ENCODE measurements at regions not wholly inside any gene's neighbourhood (a gene's known extent, or its start where the extent isn't known, plus 50 kb on each side); places are given as distances from the start of the nearest gene placed in this dataset.

DNA sequence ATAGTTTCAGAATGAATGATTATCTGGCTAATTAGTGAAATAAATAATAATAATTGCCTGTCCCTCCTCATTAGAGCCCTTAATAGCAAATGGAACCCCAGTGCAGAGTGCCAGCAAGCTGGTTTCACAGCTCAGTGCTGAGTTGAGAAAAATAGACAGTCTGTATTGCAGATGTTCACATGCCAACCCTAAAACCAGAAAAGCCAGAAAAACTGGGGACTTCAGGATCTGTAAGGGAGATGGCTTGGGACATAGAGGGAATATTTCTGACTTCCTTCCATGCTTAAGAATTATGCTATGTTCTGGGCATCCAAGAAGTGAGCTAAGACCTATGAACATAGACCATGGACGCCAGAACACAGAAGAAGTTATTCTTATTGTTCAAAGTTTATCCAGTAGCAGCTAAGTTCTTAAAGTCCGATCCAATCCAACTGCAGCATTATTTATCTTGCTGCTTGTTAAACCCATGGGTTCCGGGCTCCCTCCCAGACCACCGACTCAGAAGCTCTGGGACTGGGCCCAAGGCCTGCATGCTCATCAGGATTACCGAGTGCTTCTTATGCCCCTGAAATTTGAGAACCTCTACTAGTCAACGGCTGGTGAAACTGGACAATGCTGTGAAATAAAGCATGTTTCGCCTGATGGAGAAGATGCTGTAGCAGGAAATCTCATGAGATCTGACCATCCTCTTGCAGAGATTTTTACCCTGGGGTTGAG, 158.3 kb downstream of the FOXB1 start:
- TF ChIP-seq ISL1 (CRISPR knock-in tag; IDR thresholded peaks at IDR 0.05), result no peak
- no peak for TF ChIP-seq ZFP3 (CRISPR knock-in tag; IDR thresholded peaks at IDR 0.05)
- TF ChIP-seq, protein P1, sequence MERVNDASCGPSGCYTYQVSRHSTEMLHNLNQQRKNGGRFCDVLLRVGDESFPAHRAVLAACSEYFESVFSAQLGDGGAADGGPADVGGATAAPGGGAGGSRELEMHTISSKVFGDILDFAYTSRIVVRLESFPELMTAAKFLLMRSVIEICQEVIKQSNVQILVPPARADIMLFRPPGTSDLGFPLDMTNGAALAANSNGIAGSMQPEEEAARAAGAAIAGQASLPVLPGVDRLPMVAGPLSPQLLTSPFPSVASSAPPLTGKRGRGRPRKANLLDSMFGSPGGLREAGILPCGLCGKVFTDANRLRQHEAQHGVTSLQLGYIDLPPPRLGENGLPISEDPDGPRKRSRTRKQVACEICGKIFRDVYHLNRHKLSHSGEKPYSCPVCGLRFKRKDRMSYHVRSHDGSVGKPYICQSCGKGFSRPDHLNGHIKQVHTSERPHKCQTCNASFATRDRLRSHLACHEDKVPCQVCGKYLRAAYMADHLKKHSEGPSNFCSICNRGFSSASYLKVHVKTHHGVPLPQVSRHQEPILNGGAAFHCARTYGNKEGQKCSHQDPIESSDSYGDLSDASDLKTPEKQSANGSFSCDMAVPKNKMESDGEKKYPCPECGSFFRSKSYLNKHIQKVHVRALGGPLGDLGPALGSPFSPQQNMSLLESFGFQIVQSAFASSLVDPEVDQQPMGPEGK (CRISPR knock-in tag; IDR thresholded peaks at IDR 0.05; ENCODE audit: borderline replicate concordance), result no peak
- TF ChIP-seq ZNF70 (CRISPR knock-in tag; IDR thresholded peaks at IDR 0.05), result no peak
